ENCODE measurements at regions not wholly inside any gene's neighbourhood (a gene's known extent, or its start where the extent isn't known, plus 50 kb on each side); places are given as distances from the start of the nearest gene placed in this dataset.

GRCh38 chr4:104735174-104735573 lies 240.5 kb upstream of the CXXC4 start:
- intact Hi-C loops (cut with micrococcal nuclease), result no loop called here
- FAIRE-seq, result no peak
- no peaks in the 10 kb centered on the region for H4K20me1 ChIP-seq (replicated peaks; ENCODE audit: control insufficient read depth, extremely low read depth, insufficient read depth, low read length)
- TF ChIP-seq POLR2A (IDR thresholded peaks at IDR 0.05; ENCODE audit: low read depth, low read length) (no peak), GATA2 (IDR thresholded peaks at IDR 0.05; ENCODE audit: insufficient read depth, insufficient read length, low read depth, low read length) (no peak)
- DNase-seq (ENCODE audit: low read depth, low spot score), result no peak
- POLR2A ChIA-PET, result no interaction called here
- no peak overlapping the region for H3K9ac ChIP-seq (replicated peaks; ENCODE audit: extremely low read depth, insufficient read depth, low read length)
- H2AFZ ChIP-seq (ENCODE audit: low read depth, low read length), result no peak overlapping the region
- no peaks in the 10 kb centered on the region for H3K9me3 ChIP-seq (replicated peaks; ENCODE audit: control insufficient read depth, insufficient read depth, low read length)
- dilution Hi-C loops (cut with MboI; ENCODE audit: extremely low pct_ligation_motif_present, low sequenced_read_pairs), result no loop called here
- H3K79me2 ChIP-seq (ENCODE audit: control insufficient read depth, insufficient read depth, low read length), result no peaks in the 10 kb centered on the region
- CTCF ChIA-PET, result no interaction called here
- no peak overlapping the region for H3K4me3 ChIP-seq (replicated peaks in 1 of 3; ENCODE audit: insufficient read depth in 1 of 3, low read depth in 1 of 3, low read length in 3 of 3)
- no peaks in the 10 kb centered on the region for H3K36me3 ChIP-seq (ENCODE audit: control insufficient read depth in 2 of 2, extremely low read depth in 1 of 2, insufficient read depth in 2 of 2, low read length in 2 of 2)
- no TSS peak for BruUV-seq (replicated peaks)
- H3K4me1 ChIP-seq (ENCODE audit: control insufficient read depth, extremely low read depth, insufficient read depth, low read length), result no peaks in the 10 kb centered on the region
- H3K27ac ChIP-seq (ENCODE audit: insufficient read depth, low read depth, low read length), result no peak overlapping the region
- no peaks in the 10 kb centered on the region for H3K27me3 ChIP-seq (ENCODE audit: control insufficient read depth in 2 of 2, insufficient read depth in 2 of 2, low read length in 2 of 2)
- no peaks in the 10 kb centered on the region for H3K9me1 ChIP-seq (replicated peaks; ENCODE audit: control insufficient read depth, extremely low read depth, insufficient read depth, low read length)
- no peak overlapping the region for H3K4me2 ChIP-seq (ENCODE audit: insufficient read depth, low read length)

- Histone ChIP-seq H4K20me1 (replicated peaks; ENCODE audit: control insufficient read depth, extremely low read depth, insufficient read depth, low read length) (no peaks in the 10 kb centered on the region), H3K9ac (replicated peaks; ENCODE audit: extremely low read depth, insufficient read depth, low read length) (no peak overlapping the region), H3K9me1 (replicated peaks; ENCODE audit: control insufficient read depth, extremely low read depth, insufficient read depth, low read length) (no peaks in the 10 kb centered on the region), H3K36me3 (ENCODE audit: control insufficient read depth in 2 of 2, extremely low read depth in 1 of 2, insufficient read depth in 2 of 2, low read length in 2 of 2) (no peaks in the 10 kb centered on the region), H3K4me1 (ENCODE audit: control insufficient read depth, extremely low read depth, insufficient read depth, low read length) (no peaks in the 10 kb centered on the region), H3K4me3 (replicated peaks in 1 of 3; ENCODE audit: insufficient read depth in 1 of 3, low read depth in 1 of 3, low read length in 3 of 3) (no peak overlapping the region), H3K79me2 (ENCODE audit: control insufficient read depth, insufficient read depth, low read length) (no peaks in the 10 kb centered on the region), H2AFZ (ENCODE audit: low read depth, low read length) (no peak overlapping the region), H3K27ac (ENCODE audit: insufficient read depth, low read depth, low read length) (no peak overlapping the region), H3K4me2 (ENCODE audit: insufficient read depth, low read length) (no peak overlapping the region), H3K9me3 (replicated peaks; ENCODE audit: control insufficient read depth, insufficient read depth, low read length) (no peaks in the 10 kb centered on the region), H3K27me3 (ENCODE audit: control insufficient read depth in 2 of 2, insufficient read depth in 2 of 2, low read length in 2 of 2) (no peaks in the 10 kb centered on the region)
- intact Hi-C loops (cut with micrococcal nuclease), result no loop called here
- DNase-seq (ENCODE audit: low read depth, low spot score), result no peak
- ChIA-PET CTCF (interaction anchor here (0.6 kb wide), 1 partner anchor 17 kb away, joined by 3 read pairs; no protein-coding TSS in a partner anchor), POLR2A (no interaction called here)
- TF ChIP-seq, protein P1, sequence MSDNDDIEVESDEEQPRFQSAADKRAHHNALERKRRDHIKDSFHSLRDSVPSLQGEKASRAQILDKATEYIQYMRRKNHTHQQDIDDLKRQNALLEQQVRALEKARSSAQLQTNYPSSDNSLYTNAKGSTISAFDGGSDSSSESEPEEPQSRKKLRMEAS (IDR thresholded peaks at IDR 0.05; ENCODE audit: insufficient read depth, insufficient read length), result no peak
- TF ChIP-seq, protein P2, sequence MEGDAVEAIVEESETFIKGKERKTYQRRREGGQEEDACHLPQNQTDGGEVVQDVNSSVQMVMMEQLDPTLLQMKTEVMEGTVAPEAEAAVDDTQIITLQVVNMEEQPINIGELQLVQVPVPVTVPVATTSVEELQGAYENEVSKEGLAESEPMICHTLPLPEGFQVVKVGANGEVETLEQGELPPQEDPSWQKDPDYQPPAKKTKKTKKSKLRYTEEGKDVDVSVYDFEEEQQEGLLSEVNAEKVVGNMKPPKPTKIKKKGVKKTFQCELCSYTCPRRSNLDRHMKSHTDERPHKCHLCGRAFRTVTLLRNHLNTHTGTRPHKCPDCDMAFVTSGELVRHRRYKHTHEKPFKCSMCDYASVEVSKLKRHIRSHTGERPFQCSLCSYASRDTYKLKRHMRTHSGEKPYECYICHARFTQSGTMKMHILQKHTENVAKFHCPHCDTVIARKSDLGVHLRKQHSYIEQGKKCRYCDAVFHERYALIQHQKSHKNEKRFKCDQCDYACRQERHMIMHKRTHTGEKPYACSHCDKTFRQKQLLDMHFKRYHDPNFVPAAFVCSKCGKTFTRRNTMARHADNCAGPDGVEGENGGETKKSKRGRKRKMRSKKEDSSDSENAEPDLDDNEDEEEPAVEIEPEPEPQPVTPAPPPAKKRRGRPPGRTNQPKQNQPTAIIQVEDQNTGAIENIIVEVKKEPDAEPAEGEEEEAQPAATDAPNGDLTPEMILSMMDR (IDR thresholded peaks at IDR 0.05; ENCODE audit: extremely low read depth in 1 of 2, insufficient read depth in 1 of 2, low read depth in 1 of 2, low read length in 2 of 2), result no peak
- no peak for TF ChIP-seq FOS (IDR thresholded peaks at IDR 0.05; ENCODE audit: borderline replicate concordance, insufficient read depth, low read length)
- TF ChIP-seq GATA2 (IDR thresholded peaks at IDR 0.05; ENCODE audit: insufficient read depth, insufficient read length, low read depth, low read length), result no peak
- TF ChIP-seq MYC (IDR thresholded peaks at IDR 0.05; ENCODE audit: low read depth, low read length), result no peak
- no peak for TF ChIP-seq POLR2A (IDR thresholded peaks at IDR 0.05; ENCODE audit: low read depth, low read length)
- dilution Hi-C loops (cut with MboI; ENCODE audit: extremely low pct_ligation_motif_present, low sequenced_read_pairs), result no loop called here
- no peak for FAIRE-seq
- no TSS peak for BruUV-seq (replicated peaks)
Observed at GRCh38 chr4:104740161-104740560, 245.5 kb upstream of the CXXC4 start.

Data from endothelial cell of umbilical vein (primary cell).